NOMO-1 treated with DMSO at 0.1 percent for 48 hours (cell line): ENCODE measurements at regions not wholly inside any gene's neighbourhood (a gene's known extent, or its start where the extent isn't known, plus 50 kb on each side); places are given as distances from the start of the nearest gene placed in this dataset.
"Not testable (repeated sequence)": the region's sequence is repeated elsewhere in the genome, so short reads cannot be mapped to it uniquely, and the experiment has no call there.

Source experiments
- DNase-seq: peaks from one replicate; lab custom pipeline; 2025; ENCODE audit not compliant: unreplicated experiment; lab: John Stamatoyannopoulos, UW

DNA sequence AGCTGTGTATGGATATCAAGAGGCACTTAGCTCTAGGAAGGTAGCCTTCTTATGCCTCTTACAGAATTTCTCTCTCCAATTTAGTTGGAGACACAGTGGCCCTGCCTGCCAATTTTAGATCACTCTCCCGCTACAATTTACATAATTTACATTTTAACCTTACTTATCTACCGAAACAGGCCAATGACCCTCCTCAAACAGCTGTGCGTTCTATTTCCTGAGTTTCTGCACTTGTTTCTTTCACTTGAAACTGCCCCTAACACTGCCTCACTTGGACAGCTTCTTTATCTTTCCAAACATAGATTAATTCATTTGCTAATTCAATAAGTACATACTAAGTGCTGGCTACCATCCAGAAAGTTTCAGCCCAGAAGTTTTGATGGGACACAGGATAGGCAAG is 52.9 kb upstream of the HDDC2 start:
- DNase-seq, result no peak

- DNase-seq, result no peak
Observed at GRCh38 chr6:125356884-125357283, 55.1 kb upstream of the HDDC2 start.

DNA sequence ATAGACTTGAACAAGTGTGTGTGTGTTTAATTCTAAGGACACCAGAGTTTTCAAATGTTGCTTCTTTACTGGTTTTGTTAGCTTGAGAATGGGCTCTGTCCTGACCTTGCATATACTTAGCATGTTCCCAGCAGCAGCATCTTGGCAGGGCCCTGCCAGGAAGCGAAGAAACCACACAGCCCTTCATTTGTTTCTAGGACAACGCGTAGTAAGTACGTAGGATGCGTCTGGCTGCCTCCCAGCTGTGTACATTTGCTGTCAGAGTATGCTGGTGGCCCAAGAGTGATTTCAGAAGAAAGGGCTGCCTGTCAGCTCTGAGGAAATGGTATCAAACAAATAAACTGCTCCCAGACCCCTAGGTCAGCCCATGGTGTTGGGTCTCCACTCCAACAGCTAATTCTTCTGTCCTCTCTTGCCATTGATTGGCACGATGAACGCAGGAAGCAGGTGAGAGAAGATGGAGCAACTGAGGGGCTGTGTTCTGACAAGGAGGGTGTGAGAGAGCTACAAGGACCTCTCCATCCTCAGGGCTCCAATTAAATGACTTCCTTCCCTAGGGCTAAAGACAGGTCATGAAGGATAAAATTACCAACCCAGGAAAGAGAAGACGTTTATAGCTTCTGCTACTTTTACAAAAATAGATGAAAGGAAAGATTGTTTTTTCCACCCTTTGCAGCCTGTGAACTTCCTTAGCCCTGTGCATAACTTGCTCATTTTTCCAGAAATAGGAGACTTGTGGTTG is 55.9 kb upstream of the HDDC2 start:
- no peak for DNase-seq

GRCh38 chr6:125358898-125359297 is 57.1 kb upstream of the HDDC2 start:
- no peak for DNase-seq

DNA sequence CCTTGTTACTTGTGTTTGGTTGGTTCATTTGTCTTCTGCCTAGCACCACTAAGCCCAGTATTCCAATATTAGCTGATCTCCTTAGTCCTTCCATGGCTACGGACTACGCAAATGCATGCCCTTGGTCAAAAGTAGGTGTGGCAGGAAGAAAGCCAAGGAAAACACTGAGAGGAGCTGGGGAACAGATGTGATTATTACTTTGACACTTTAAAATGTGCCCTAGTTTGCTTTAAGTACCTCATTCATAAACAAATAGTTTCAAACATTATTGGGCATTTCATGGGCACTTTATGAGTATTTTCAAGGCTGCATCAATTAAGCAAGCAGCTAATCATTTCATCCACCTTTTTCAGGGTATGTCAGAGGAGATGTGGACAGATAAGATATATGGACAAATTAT is 60.1 kb upstream of the HDDC2 start:
- DNase-seq, result no peak

- DNase-seq, result no peak
Observed at GRCh38 chr6:125363039-125363823, 61.5 kb upstream of the HDDC2 start.

GRCh38 chr6:125363824-125364165 is 62.0 kb upstream of the HDDC2 start:
- no peak for DNase-seq

GRCh38 chr6:125365230-125365629 is 63.5 kb upstream of the HDDC2 start:
- no peak for DNase-seq

- no peak for DNase-seq
Observed at GRCh38 chr6:125367036-125367782, 65.4 kb upstream of the HDDC2 start.

DNA sequence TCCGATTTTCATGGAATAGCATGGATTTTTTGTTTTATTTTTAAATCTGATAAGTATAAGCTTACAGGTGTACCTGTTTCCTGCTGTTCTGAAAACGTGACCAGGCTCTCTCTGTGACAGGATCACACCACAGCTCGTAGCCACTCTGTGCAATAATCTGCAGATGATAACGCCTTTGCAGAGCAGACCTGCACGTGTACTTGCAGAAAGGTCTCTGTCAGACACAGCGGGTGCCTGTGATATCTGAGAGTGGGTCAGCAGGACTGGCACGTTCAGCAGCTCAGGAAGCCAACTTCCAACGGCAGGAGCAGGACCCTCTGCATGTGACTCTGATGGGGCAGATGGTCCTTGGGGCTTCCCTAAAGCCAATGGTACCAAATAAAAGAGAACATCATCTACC is 68.6 kb upstream of the HDDC2 start:
- DNase-seq, result no peak

GRCh38 chr6:125375013-125375412 is 73.2 kb upstream of the HDDC2 start:
- DNase-seq, result no peak

GRCh38 chr6:125375821-125376220 is 74.1 kb upstream of the HDDC2 start:
- DNase-seq, result no peak

GRCh38 chr6:125377621-125378020 is 75.9 kb upstream of the HDDC2 start:
- DNase-seq, result peak; percentile 86

DNA sequence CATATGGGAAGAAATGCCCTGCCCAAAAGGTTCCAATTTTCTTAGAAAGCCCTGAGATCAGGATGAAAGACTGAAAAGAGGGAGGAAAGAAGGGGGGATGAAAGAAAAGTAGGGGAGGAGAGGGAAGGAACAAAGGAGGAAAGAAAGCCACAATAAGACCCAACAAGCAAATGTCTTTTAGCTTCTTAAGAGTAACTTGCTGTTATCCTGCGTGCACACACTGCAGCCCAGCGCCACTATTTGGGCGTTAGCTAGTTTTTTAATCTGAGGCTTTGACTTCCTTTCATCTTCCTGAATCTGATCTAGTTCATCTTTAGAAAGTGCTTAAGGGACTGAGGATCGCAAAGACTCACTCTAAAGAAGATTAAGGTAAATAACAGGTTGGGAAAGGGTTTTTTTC is 77.4 kb upstream of the HDDC2 start:
- DNase-seq, result no peak

DNA sequence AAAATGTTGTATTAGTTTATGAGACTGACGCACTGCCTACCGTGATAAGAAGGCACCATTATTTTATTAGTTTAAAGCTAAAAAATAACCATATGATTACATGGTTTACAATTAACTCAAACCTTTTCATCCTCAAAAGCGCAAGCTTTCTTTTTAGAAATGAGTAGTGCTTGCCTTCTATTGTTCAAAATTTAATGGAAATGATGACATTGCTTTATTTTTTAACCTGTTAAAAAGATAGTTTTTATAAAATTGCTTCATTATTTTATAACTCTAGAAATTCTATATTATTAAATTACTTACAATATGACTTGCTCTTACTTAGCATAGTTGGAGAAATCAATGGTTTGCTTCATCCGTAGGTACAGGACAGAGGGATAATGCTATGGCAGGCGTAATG is 78.7 kb upstream of the HDDC2 start:
- DNase-seq, result no peak

- DNase-seq, result not testable (repeated sequence)
Observed at GRCh38 chr6:125386337-125386736, 84.6 kb upstream of the HDDC2 start.

GRCh38 chr6:125392682-125393081 is 90.9 kb upstream of the HDDC2 start:
- DNase-seq, result peak; percentile 13

DNA sequence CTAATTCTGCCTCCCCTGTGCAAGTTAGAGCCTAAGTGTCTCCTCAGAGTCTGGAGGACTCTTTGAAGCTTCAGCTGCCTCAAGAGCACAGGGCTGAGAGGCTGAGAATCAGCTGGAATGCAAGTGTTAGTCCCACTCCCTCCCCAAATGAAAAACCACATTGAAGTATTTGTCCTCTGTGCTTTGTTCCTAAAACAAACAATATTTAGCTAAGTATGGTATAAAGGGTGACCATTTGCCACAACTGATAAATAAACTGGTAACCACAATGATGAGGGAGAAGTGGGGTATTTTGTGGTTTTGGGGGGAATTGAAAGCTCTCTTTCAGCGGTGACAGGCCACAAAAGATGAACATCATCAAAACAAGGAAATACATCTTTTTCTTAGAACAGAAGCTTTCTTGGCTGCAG is 91.7 kb upstream of the HDDC2 start:
- DNase-seq, result peak; percentile 28

GRCh38 chr6:125406741-125407140 is 105.0 kb upstream of the HDDC2 start:
- DNase-seq, result no peak

- no peak for DNase-seq
Observed at GRCh38 chr6:125414507-125414906, 112.7 kb upstream of the HDDC2 start.

GRCh38 chr6:125415913-125416312 is 114.1 kb upstream of the HDDC2 start:
- no peak for DNase-seq

DNA sequence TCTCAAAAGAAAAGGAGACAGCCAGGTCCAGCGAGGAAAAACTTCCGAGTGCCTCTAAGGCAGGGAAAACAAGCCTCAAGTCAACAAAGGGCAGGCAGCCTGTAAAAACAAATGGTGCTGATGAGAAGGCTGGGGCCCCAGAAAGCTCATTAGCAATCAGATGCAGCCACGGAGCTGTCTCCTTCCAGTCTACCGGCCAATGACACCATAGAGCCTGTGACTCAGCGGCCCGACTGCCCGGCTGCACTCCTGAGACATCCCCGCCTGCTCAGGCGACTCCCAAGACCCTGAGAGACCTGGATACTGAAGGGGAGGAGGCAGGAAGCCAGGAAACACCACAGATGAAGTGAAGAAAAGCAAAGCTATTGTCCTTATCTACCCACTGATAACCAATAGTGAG is 120.1 kb upstream of the HDDC2 start:
- DNase-seq, result no peak
